GM13976 (cell line): ENCODE measurements at regions not wholly inside any gene's neighbourhood (a gene's known extent, or its start where the extent isn't known, plus 50 kb on each side); places are given as distances from the start of the nearest gene placed in this dataset.
"Not testable (repeated sequence)": the region's sequence is repeated elsewhere in the genome, so short reads cannot be mapped to it uniquely, and the experiment has no call there.

Experiments used
- DNase-seq: peaks from one replicate; pipeline ENCODE4 v3.0.0; 2012; ENCODE audit warnings: low spot score
- in situ Hi-C: fragments of 300-500 bp; cut with MboI; formaldehyde crosslinking; loops from one replicate; pipeline ENCODE4 v1.12.0; 2022; ENCODE audit warnings: low sequenced_read_pairs, mixed read lengths, inconsistent platforms; ENCODE audit not compliant: unreplicated experiment
- TF ChIP-seq, protein P1 (sequence below): IDR thresholded peaks from 2 replicates; pipeline ENCODE4 v1.5.1; 2012; ENCODE audit warnings: borderline replicate concordance, mild to moderate bottlenecking; ENCODE audit not compliant: insufficient read depth; ENCODE audit errors: extremely low read depth, missing control alignments, control extremely low read depth

DNA sequence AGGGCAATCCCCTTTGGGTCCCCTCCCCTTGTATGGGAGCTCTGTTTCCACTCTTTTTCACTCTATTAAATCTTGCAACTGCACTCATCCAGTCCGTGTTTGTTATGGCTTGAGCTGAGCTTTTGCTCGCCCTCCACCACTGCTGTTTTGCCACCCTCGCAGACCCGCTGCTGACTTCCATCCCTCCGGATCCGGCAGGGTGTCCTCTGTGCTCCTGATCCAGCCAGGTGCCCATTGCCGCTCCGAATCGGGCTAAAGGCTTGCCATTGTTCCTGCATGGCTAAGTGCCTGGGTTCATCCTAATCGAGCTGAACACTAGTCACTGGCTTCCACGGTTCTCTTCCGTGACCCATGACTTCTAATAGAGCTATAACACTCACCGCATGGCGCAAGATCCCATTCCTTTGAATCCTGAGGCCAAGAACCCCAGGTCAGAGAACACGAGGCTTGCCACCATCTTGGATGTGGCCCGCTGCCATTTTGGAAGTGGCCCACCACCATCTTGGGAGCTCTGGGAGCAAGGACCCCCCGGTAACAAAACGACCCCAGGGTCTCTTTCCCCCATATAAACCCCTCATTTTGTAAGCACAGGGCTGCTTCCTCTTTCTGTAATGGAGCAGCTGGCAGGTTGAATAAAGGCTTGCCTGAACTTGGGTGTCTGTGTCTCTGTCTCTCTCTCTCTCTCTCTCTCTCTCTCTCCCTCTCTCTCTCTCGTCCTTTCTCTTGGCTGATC is 1166.2 kb downstream of the TAF11L14 start:
- TF ChIP-seq, protein P1, sequence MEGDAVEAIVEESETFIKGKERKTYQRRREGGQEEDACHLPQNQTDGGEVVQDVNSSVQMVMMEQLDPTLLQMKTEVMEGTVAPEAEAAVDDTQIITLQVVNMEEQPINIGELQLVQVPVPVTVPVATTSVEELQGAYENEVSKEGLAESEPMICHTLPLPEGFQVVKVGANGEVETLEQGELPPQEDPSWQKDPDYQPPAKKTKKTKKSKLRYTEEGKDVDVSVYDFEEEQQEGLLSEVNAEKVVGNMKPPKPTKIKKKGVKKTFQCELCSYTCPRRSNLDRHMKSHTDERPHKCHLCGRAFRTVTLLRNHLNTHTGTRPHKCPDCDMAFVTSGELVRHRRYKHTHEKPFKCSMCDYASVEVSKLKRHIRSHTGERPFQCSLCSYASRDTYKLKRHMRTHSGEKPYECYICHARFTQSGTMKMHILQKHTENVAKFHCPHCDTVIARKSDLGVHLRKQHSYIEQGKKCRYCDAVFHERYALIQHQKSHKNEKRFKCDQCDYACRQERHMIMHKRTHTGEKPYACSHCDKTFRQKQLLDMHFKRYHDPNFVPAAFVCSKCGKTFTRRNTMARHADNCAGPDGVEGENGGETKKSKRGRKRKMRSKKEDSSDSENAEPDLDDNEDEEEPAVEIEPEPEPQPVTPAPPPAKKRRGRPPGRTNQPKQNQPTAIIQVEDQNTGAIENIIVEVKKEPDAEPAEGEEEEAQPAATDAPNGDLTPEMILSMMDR, result no peak
- in situ Hi-C loops, result no loop called here
- no peak for DNase-seq

DNA sequence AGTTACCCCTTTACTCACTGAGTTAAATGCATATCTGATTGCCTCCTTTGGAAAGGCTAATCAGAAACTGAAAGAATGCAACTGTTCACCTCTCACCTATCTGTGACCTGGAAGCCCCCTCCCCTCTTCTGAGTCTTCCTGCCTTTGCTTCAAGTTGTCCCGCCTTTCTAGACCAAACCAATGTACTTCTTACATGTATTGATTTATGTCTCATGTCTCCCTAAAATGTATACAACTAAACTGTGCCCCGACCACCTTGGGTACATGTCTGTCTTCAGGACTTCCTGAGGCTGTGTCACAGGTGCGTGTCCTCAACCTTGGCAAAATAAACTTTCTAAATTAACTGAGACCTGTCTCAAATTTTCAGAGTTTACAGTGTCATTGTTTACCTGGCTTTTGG is 1167.2 kb downstream of the TAF11L14 start:
- in situ Hi-C loops, result not testable (repeated sequence)

DNA sequence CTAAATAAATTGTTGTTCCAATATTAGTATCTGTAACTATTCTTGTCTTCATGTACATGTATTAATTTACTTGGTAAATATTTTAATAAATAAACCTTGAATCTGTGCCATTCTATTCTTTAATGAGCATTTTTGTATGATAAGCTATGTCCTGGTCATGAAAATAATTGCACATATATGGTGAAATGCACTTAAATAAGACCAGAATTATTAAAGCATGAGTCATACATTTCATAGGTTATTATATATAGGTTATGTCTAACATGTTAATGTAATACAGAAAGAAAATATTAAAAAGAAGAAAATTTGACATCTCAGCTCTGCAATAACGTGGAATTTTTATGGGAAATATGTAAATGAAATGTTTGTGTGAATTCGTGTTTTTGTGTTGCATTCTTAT is 1168.1 kb downstream of the TAF11L14 start:
- TF ChIP-seq, protein P1, result no peak
- DNase-seq, result no peak
- in situ Hi-C loops, result no loop called here

More for the DNA sequence above, 1167.2 kb downstream of the TAF11L14 start:
- not testable (repeated sequence) for DNase-seq

DNA sequence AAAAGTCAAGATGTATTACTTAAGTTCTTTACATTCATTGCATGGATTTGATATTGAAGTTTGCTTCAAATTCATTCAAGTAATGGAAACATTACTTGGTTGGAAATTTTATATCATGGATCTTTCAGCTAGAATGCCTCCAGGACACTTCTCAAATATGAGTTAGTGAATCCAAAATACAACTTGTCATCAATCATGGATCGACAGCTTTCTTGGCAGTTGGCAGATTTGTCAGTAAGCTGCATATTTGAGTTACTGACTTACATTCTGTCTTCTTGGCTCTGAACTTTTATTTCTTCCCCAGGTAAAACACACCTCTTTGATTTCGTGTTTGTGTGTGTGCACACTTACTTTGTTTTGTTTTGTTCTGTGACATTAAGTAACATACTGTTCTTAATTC is 1171.1 kb downstream of the TAF11L14 start:
- no peak for DNase-seq
- in situ Hi-C loops, result no loop called here
- TF ChIP-seq, protein P1, result no peak

DNA sequence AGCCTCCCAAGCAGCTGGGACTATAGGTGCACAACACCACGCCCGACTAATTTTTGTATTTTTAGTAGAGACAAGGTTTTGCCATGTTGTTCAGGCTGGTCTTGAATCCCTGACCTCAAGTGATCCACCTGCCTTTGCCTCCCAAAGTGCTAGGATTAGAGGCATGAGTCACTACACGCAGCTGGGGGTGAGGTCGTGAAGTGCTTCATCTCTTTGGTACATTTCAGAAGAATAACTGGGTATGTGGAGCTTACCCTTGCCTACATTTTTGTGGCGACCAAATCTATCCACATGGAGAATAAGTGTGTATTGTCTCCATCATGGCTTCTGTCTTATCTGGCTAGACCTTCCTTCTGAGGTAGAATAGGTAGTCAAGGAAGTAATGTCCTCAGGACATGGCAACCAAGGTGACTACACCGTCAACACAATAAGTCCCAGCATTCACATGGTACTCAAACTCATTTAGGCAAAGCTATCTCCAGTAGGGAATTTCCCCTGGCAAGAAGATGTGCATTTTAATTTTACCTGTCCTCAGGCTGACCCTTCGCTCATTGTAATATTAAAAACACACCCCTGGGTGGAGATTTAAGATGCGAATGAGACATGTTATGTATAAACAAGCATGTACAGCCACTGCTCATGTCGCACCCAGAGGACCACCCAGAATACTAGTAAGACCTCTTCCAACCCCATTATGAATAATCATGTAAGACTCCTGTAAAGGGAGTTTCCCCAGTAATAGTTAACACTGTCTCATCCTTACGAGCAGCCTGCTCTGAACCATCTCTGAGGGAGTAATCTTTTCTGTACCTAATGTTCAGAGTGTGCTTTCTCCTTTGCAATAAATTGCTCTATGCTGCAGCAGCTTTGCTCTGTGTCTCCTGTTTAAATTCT is 1173.2 kb downstream of the TAF11L14 start:
- in situ Hi-C loops, result no loop called here
- no peak for DNase-seq
- TF ChIP-seq, protein P1, result no peak

DNA sequence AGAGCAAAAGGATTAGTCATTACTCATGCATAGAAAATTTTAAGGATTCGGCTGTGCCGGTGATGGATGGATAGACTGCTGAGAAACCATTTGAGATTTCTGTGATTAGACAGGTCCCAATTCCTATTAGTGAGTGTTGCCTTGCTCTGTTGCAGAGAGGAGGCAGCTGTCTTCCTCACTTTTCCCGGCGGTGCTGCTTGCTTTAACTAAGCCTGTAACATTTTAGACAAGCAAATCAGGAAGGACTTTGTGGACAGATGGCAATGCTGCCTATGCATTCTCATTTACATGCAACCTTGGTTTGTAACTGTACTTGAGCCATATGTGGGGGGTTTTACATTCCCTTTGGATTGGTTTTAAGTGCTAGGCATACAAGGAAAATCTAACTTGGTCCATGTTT is 1176.3 kb downstream of the CDH18 start:
- TF ChIP-seq, protein P1, result no peak
- in situ Hi-C loops, result no loop called here
- no peak for DNase-seq

DNA sequence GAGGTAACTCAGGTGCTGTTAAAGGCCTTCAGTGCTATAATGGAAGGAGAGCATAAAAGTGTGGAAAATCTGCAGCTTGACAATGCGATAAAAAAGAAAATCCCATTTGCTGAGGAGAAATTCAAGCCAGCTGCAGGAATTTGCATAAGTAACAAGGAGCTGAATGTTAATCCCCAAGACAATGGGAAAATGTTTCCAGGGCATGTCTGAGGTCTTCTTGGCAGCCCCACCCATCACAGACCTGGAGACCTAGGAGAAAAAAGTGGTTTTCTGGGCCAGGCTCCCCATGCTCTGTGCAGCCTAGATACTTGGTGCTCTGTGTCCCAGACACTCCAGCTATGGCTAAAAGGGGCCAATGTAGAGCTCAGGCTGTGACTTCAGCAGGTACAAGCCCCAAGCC is 1159.6 kb downstream of the CDH18 start:
- in situ Hi-C loops, result no loop called here
- no peak for DNase-seq
- TF ChIP-seq, protein P1, result no peak
